HG02970 (cell line): ENCODE measurements at regions not wholly inside any gene's neighbourhood (a gene's known extent, or its start where the extent isn't known, plus 50 kb on each side); places are given as distances from the start of the nearest gene placed in this dataset.
"Not testable (repeated sequence)": the region's sequence is repeated elsewhere in the genome, so short reads cannot be mapped to it uniquely, and the experiment has no call there.

Experiments
- ATAC-seq: cut with Tn5 transposase; IDR thresholded peaks from one replicate; pipeline ENCODE4 v1.9.1; 2021; ENCODE audit warnings: mild to moderate bottlenecking, moderate library complexity, moderate number of reproducible peaks; ENCODE audit not compliant: unreplicated experiment, low FRiP score

DNA sequence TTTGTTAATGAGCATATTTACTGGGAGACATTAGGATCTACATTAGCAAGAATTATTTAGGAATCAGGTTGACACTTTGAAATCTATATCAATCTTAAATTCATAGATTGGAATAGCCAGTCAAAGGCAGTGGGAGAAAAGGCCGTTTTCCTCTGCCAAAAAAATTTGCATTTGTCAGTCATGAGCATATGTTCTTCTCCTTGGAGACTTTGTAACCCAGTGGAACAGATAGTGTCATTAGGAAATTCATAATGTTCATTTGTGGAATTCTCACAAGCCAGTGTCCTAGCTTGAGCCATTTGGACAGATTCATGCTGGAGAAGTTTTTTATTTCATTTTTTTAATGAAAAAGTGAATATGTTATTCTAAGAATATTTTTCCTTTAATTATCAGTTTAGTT lies 260.1 kb downstream of the OXSM start:
- ATAC-seq, result no peak

DNA sequence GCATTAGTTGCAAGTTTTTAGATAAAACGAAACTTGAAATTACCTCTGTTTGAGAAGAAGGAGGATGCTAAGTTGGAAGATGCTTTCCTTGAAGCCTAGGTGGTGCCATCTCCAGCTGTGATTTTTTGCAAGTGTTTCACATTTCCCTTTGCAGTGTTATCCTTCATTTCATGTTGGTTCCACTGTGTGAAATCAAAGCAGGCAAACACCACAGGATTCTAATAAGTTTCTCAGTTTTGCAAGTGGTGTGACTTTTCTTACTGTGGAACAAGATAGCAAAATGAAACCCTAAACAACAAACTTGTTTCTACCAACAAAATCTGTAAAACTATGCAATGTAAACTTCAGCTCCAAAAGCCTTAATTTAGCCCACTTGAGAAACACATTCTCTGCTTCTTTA lies 260.9 kb downstream of the OXSM start:
- no peak for ATAC-seq

DNA sequence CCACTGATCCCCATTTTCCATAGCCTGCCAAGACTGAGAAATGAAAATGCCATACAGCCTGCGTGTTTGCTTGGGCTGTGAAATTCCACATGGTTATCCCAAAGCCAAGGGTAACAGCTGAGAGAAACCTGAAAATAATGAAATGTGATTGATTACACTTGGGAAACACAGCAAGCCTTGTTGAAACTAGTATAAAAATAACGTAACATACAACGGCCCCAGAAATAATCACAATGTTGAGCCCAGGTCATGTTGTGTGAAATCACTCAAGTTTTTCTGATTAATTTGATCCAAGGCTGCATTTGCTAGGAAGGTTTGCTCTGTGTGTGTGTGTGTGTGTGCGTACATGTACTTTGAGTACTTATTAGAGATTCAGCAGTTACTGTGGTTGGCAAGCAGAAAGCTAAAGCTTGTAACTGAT lies 269.0 kb downstream of the OXSM start:
- ATAC-seq, result no peak

DNA sequence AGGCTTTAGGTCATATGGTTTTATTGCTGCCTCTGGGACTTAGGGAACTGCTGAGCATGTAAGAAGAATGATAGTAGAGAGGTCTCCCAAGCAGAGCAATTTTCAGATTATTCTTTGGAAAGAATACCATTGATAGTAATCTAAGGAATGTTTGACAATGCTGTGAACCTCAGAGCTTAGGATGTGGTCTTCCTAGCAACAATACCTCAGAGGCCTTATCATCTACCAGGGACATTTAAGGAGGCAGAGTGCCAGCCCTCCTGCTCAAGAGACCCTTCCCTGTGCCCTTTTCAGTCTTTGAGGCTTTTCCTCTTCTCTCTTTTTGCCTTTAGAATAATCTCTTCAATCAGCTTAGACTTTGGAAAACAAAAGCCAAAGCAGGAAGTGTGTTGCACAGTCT lies 272.1 kb downstream of the OXSM start:
- no peak for ATAC-seq

DNA sequence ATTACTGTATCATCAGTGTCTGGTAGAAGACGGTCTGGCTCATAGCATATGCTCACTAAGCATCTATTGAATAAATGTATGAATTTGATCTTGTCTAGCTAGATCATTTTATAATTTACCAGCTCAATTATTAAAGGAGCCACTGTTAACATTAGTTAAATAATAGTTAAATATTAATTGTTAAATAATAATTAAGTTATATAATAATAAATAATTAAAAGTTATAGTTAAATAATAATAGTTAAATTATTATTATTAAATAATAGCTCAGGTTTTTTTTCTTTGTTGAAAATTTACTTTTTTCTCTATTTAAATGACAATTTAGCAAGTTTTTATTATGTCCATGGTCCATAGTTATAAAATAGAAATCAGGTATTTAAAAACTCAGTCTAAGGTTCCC lies 274.4 kb downstream of the OXSM start:
- ATAC-seq, result no peak

DNA sequence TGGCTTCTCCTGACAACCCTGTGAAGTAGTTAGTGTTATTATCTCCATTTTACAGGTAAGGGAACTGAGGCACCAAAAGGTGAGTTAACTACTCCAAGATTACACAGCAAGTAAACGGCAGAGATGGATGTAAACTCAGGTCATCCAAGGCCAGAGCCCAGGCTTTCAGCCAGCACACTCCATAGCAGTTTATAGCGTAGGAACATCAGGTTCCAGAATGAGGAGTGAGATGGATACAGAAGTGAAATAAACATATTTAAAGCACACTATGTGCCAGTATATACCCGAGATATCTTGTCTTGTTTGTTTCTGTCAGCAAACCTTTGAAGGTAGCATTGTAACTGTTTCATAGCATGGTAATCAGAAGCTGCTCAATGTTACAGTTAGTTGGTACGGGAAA lies 279.0 kb downstream of the OXSM start:
- ATAC-seq, result no peak

DNA sequence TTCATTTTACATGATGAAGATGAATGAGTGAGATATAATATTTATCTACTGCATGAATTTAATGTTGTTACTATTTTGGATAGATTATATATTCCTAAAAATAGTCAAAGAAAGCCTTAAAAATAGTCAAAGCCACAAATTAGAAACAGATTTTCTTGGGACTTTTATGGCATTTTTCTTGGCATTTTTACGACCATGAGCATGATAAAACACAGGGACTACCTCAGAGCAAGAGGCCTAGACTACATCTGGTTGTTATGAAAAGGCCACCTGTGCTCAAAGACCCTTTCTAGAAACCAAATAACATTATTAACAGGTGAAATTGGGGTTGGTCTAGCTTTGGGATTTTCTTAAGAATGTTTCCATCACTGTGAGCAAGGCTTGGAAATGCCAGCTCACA lies 281.0 kb downstream of the OXSM start:
- no peak for ATAC-seq

DNA sequence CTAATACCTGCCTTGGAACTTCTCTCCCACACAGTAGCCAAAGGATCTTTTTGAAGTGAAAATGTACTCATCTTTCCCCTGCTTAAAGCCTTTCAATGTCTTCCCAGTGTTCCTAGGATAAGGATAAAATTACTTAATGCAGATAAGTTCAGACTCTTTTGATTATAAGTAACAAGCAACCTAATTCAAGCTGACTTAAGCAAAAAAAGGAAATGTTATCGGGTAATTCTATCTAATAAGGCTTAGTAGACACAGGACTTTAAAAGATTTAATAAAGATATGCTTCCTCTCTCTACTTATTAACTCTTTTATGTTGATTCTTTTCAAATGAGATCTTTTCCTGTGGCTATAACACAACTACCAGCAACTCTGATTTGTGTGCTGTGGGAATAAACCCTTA lies 284.2 kb downstream of the OXSM start:
- no peak for ATAC-seq

DNA sequence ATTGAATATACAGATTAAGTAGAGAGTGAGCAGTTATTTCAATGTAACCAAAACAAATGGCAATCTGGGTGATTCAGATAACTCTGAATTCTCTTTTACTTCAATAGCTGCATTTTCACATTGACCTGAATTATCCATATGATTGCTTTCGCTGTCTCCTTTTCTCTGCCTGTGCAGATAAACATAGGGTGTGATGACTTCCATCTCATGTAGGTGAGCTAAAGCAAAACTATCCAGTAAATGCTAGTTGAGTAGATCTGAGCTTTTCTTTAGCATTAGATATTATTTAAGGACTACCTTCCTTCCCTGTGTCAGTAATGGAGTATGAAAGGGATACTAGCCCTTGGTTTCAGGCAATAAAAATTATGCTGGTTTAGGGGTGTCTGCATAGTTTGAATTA lies 288.6 kb downstream of the OXSM start:
- no peak for ATAC-seq

DNA sequence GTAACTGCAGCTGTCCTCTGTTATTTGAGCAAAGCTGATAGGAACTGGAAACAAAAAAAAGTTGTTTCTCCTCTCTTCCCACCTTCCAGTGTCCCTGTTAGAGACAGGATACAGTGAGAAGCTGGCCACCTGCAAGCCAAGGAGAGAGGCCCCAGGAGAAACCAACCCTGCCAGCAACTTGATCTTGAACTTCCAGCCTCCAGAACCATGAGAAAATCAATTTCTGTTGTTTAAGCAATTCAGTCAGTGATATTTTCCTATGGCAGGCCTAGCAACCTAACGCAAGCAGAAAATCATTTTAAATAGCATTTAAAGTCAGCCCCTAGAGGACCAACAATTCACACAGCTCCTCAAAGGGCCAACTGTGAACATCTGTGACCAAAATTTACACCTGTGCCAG lies 291.3 kb downstream of the OXSM start:
- no peak for ATAC-seq

DNA sequence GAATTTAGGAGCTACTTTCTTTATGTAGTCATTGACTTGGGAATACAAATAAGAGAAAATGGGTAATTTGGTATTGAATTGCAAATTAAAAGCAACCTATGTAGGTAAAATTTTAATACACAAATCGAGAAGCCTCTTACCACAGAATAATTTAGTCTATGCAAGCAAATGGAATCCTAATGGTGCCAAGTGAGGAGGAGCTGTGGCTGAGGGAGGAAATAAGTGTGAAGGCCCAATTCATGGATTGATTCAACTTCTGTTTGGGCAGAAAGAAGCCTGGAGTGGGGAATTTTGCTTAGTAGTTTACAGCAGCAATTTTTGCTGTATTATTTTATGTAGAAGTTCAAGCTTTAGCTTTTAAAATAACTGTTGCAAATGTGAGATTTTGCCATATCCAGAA lies 291.9 kb downstream of the OXSM start:
- no peak for ATAC-seq

DNA sequence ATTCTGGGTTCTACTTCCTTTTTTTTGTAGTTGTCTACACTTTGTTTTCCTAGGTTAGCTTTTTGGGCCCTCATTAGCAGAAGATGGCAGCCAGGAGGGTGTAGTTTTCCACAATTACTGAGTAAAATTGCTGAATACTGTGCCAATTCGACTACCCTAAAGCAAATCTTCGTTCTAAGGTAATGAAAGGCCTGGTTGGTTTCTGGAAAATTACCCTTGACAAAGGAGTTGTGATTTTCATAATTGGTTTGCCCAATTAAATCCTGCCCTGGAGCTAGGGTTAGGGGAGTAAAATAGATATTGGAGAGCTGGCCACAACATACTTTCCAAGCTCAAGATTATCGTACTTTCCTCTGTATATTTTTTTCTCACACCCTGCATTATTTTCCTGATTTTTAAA lies 293.0 kb downstream of the OXSM start:
- no peak for ATAC-seq

DNA sequence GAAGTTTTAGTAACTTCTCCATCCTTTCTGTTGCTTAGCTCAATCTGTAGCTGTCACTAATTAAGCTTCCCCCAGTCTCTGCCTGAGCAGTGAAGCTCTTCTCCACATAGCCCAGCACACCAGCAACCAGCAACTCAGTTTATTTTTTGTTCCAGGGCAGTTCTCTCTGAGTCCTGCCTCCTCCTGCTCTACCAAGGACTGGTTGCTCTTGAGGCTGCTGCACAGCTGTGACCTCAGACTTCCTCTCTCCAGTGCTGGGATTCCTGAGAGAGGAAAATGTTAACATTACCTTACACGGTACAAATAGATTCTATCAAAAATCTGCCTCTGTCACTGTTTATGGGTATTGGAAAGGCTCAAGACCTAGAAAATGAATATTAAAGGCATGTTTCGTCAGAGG lies 294.7 kb downstream of the OXSM start:
- ATAC-seq, result no peak

DNA sequence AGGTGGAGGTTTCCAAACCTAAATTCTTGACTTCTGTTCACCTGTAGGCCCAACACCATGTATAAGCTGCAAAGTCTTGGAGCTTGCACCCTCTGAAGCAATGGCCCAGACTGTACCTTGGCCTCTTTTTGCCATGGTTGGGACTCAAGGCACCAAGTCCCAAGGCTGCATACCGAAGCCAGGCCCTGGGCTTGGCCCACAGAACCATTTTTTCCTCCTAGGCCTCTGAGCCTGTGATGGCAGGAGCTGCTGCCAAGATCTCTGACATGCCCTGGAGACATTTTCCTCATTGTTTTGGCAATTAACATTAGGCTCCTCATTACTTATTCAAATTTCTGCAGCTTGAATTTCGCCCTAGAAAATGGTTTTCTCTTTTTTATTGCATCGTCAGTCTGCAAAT lies 297.9 kb downstream of the OXSM start:
- ATAC-seq, result no peak

DNA sequence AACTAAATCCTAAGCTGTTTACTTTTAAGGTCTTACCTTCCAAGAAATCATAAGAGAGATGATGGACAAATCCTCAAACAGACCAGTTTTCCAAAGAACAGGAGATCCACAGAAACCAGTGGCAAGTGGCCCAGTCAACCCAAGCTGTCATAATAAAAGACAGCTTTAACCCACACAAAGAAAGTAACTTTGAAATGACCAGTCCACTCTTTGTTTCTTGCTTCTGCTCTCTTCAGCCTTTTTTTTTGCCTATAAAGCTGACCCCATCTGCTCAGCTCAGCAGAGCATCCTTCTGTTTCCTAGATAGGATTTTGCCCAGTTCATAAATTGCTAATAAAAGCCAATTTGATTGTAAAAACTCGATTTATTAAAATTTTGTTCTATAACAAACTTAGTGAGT lies 299.4 kb downstream of the OXSM start:
- no peak for ATAC-seq

DNA sequence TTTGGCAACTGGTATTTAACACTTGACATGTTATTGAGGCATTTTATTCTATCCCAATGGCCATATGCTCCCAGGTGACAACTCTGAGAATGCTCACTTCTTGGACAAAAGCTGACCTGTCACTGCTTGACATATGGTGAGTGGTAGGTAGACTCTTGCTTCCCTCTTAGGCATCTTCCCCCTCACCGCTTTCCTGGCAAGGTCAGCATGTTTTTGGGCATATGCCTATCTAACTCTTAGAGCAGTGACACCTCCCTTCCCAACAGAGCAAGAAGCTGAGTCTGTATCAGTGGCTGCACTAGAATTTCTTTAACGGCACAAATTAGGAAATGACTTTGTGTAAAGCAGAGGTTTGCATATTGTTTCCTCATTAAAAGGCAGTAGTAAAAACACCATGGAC lies 300.7 kb downstream of the OXSM start:
- no peak for ATAC-seq

DNA sequence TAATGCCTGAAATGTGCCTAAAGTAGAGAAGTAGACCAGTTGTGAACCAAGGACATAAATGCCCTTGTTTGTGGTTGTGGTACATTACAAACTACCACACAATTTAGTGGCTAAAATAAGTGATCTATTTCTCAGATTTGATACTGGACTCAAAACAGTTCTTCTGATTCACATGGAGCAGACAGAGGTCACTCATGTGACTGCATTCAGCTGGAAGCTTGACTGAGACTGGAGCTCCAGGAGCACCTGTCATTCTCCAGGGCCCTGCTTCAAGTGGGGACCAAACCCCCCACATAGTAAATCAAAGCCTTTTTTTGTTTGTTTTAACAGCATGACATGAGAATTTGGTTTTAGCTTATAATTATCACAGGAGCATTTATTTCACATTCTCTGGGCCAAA lies 301.2 kb downstream of the OXSM start:
- no peak for ATAC-seq

DNA sequence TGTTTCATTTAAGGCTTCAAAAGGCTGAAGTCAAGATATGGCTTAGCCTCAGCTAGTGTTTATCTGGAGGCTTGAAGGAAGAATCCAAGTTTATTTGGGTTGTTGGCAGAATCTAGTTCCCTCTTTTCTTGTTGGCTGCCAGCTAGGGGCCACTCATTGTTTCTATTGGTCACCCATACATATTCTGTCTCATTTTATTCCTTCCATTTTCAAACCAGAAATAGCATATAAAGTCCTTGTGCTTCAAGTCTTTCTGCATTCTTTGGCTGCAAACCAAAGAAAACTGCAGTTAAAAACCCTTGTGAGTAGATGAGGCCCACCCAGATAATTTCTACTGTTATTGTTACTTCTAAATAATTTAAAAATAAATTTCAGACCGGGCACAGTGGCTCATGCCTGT lies 301.7 kb downstream of the OXSM start:
- no peak for ATAC-seq

DNA sequence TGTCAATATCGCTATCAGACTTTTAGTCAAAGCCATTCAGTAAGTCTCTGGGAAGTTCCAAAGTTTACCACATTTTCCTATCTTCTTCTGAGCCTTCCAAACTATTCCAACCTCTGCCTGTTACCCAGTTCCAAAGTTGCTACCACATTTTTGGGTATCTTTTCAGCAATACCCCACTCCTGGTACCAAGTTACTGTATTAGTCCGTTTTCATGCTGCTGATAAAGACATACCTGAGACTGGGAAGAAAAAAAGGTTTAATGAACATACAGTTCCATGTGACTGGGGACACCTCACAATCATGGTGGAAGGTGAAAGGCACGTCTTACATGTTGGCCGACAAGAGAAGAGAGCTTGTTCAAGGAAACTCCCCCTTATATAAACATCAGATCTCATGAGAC lies 307.2 kb downstream of the OXSM start:
- not testable (repeated sequence) for ATAC-seq

DNA sequence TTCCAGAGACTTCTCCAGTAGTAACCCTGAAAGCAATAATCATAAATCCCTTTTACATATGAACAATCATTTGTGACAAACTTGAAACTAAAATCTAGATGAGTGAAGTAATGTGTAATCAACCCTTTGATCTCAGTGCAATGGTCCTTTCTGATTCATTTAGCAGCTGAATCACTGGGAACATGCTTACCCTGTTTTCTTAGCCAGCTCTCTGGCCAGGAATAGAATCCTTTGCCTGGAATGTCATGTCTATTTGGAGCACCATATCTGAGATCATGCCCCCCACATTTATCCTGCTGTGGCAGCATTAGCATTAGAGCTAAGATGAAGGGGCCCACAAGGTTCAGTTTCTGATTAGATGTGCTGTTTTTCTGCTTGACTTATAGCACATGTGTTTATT lies 309.8 kb downstream of the OXSM start:
- no peak for ATAC-seq

DNA sequence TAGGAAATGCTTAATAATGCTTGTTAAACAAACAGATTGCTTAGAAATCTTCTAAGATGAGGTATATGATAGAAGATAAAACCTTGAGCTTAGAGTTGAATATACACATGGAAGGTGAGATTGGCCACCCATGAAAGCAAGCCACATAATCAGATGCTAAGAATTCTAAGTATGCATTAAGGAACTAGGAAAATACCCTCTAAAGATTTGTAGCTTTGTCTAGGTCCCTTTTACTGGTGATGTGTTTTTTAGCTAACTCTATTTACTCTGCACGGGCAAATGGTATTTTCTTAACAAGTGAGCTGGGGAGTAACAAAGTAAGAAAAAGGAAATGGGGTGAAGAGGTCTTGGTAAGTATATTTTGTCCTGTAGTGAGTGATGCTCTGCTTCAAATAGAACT lies 310.3 kb downstream of the OXSM start:
- ATAC-seq, result no peak

DNA sequence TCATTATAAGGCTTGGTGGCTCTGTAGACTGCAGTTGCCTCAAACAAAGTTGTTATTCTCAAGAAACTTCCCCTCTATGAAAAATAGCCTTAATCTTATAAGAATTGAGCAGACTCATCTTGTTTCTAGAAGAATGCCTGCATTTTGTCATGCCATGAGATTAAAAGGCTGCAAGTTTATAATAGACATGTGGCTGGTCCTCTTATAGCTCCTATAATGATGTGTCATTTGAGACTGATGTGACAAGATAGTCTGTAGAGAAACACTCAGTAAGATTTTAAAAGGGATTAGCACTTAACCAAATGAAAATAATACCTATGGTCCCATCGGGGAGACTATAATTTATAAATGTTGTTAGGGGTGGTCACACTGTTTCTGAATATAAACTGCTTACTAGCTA lies 312.5 kb downstream of the OXSM start:
- ATAC-seq, result no peak

DNA sequence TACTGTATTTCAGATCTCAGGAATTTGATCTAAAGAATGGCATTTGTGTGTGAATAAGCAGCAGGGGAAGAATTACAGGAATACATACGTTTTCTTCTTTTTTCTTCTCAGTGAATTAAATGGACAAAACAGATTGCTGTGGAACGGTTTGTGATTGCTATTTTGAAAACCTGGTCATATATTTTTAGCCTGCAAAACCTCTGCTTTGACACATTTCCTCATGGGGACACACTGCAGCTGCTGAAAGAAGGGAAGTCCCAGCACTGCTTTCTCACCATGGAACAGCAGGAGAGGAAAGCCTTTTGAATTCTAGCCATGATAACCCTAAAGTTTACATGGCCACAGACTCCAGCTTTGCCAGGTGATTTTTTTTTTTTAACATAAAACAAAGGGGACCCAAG lies 315.0 kb downstream of the OXSM start:
- ATAC-seq, result no peak

DNA sequence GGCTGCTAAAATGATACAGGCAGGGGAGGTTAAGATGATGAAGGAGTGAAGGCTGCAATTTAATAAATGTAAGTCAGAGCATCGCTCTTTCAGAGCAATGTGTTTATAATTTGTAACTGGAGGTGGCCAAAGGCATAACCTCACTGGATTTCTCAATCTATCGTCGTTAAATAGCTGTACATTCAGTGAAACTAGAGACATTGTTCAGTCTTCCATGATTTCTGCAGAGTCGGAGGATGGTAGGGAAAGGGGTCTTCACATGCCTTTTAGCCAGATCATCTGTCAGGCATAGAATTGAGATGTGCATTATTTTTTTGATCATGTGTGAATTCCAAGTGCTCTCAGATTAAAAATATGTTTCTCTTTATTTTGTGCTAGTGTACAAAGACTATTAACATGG lies 315.4 kb downstream of the OXSM start:
- ATAC-seq, result no peak
